COLO829 (cell line): ENCODE measurements at regions not wholly inside any gene's neighbourhood (a gene's known extent, or its start where the extent isn't known, plus 50 kb on each side); places are given as distances from the start of the nearest gene placed in this dataset.
"Not testable (repeated sequence)": the region's sequence is repeated elsewhere in the genome, so short reads cannot be mapped to it uniquely, and the experiment has no call there.

ENCODE experiments used
- DNase-seq: peaks from one replicate; pipeline ENCODE4 v3.0.0; 2012; ENCODE audit warnings: low spot score

- DNase-seq = not testable (repeated sequence)
Measured at GRCh38 chr9:79089851-79090250, 481.9 kb upstream of the TLE4 start.

GRCh38 chr9:79103257-79103656 lies 468.5 kb upstream of the TLE4 start:
- DNase-seq = not testable (repeated sequence)

GRCh38 chr9:79104216-79104615 lies 467.5 kb upstream of the TLE4 start:
- DNase-seq = no peak

- DNase-seq = no peak
Measured at GRCh38 chr9:79104951-79105350, 466.8 kb upstream of the TLE4 start.

GRCh38 chr9:79107911-79108676 lies 463.7 kb upstream of the TLE4 start:
- DNase-seq = no peak

GRCh38 chr9:79111653-79112052 lies 460.1 kb upstream of the TLE4 start:
- DNase-seq = no peak

GRCh38 chr9:79115176-79115575 lies 456.6 kb upstream of the TLE4 start:
- peak; percentile 91 for DNase-seq

- no peak for DNase-seq
Measured at GRCh38 chr9:79116041-79116440, 455.7 kb upstream of the TLE4 start.

- DNase-seq = no peak
Measured at GRCh38 chr9:79116709-79117108, 455.1 kb upstream of the TLE4 start.

- DNase-seq = no peak
Measured at GRCh38 chr9:79120533-79120932, 451.2 kb upstream of the TLE4 start.

- DNase-seq = no peak
Measured at GRCh38 chr9:79120941-79121340, 450.8 kb upstream of the TLE4 start.

- no peak for DNase-seq
Measured at GRCh38 chr9:79123415-79123814, 448.4 kb upstream of the TLE4 start.

- DNase-seq = no peak
Measured at GRCh38 chr9:79127661-79128060, 444.1 kb upstream of the TLE4 start.

- peak; percentile 63 for DNase-seq
Measured at GRCh38 chr9:79129865-79130480, 441.8 kb upstream of the TLE4 start.

GRCh38 chr9:79131246-79131774 lies 440.5 kb upstream of the TLE4 start:
- DNase-seq = no peak

- no peak for DNase-seq
Measured at GRCh38 chr9:79131824-79132377, 439.9 kb upstream of the TLE4 start.

GRCh38 chr9:79134654-79135053 lies 437.1 kb upstream of the TLE4 start:
- no peak for DNase-seq

GRCh38 chr9:79135681-79136415 lies 435.9 kb upstream of the TLE4 start:
- no peak for DNase-seq

- DNase-seq = no peak
Measured at GRCh38 chr9:79140751-79141150, 431.0 kb upstream of the TLE4 start.

GRCh38 chr9:79143211-79143610 lies 428.6 kb upstream of the TLE4 start:
- DNase-seq = no peak

- DNase-seq = no peak
Measured at GRCh38 chr9:79145442-79145841, 426.3 kb upstream of the TLE4 start.

- DNase-seq = no peak
Measured at GRCh38 chr9:79149585-79149984, 422.2 kb upstream of the TLE4 start.

- no peak for DNase-seq
Measured at GRCh38 chr9:79151791-79152190, 420.0 kb upstream of the TLE4 start.
